ENCODE measurements at regions not wholly inside any gene's neighbourhood (a gene's known extent, or its start where the extent isn't known, plus 50 kb on each side); places are given as distances from the start of the nearest gene placed in this dataset.
A peak's percentile ranks its signal among the peaks of the same experiment; 100 is the strongest.

DNA sequence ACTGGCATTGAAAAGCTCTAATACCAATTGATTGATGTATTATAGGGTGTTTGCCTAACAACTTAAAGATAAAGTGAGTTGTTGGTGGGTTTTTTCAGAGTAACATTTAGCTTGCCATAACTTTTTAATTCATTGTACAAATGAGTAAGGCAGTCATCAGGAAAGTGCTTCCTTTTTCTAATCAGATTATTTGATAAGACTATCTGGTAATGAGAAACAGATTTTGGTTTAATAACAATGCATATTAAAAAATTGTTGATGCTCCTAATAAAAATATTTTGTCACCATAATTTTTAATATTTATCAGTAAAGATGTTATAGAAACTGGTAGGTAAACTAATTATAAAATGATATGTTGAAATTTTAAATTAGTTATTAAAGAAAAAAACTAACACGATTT is 51.3 kb downstream of the BLTP1 start:
- no peak for DNase-seq (ENCODE audit: low spot score)

DNA sequence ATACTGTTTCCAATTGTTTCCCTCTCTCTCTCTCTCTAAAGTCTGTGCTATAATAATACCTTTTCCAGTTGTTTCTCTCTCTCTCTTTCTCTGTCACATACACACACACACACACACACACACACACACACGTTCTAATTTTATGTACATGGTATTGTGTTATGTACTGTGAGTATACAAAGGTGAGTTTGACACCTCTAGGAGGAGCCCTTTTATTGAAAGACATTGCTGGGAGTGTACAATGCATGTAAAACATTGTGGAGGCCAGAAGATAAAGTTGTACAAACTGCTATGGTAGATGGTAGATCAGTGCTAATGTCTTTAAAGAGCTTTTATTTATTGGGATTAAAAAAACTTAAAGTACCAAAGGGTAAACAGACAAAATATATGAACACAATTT is 53.6 kb downstream of the BLTP1 start:
- DNase-seq (ENCODE audit: low spot score): no peak

DNA sequence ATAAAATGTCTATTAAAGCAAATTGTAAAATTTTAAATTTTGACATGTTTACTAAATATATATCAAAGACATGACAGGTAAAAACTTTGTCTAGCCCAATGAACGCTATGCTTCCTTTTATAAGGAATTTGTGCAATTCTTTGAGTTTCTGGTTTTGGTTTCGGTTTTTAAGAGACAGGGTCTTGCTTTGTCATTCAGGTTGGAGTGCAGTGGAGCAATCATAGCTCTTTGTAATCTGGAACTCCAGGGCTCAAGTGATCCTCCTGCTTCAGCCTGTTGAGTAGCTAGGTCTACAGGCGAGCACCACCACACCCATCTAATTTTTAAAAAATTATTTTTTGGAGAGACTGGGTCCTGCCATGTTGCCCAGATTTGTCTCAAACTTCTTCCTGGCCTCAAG is 60.7 kb downstream of the BLTP1 start:
- DNase-seq (ENCODE audit: low spot score): no peak

DNA sequence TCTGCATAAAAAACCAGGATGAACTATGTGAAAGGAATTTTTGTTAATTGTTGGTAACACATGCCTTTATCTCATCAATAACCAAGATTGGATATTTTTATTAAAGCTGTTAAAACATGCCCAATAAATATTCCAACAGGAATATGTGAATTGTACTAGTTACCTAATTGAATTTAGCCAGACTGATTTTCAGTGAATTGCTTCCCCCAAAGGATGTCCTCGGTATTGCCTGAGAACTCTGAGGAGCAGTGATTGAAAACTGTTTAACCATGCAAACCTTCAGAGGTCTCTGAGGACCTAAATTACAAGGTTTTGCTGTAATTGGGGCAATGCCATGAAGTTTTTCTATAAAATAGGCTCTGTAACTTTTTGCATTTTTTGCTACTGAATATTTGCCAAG is 66.6 kb downstream of the BLTP1 start:
- DNase-seq (ENCODE audit: low spot score): peak; percentile 5

DNA sequence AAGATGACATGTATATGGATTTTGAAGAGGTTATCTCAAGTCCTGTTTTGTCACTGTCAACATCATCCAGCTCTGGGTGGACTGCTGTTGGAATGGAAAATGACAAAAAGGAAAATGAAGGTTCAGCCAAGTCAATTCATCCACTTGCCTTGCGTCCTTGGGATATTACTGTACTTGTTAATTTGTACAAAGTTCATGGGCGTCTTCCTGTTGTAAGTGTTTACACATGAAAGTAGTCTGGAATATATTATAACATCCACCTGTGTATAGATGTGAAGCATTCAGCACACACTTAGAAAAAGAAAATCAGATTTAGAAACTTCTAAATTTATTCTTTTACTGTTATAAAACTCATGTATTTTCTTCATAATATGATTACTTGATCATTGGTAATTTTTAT is 67.2 kb downstream of the BLTP1 start:
- DNase-seq (ENCODE audit: low spot score): no peak

DNA sequence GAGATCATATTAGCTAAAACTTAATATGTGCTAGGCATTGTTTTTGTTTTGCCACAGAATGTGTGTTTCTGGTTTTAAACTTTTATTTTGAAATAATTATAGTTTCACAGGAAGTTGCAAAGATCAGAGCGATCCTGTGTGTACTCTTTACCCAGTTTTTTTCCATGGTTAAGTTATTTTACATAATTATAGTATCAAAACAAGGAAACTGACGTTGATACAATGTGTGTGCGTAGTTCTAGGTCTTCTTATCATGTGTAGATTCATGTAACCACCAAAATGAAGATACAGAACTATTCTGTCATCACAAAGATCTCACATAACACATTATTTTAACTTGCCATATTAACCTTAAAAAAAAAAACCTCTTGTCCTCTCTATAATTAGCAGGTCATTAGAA is 69.2 kb downstream of the BLTP1 start:
- no peak for DNase-seq (ENCODE audit: low spot score)

DNA sequence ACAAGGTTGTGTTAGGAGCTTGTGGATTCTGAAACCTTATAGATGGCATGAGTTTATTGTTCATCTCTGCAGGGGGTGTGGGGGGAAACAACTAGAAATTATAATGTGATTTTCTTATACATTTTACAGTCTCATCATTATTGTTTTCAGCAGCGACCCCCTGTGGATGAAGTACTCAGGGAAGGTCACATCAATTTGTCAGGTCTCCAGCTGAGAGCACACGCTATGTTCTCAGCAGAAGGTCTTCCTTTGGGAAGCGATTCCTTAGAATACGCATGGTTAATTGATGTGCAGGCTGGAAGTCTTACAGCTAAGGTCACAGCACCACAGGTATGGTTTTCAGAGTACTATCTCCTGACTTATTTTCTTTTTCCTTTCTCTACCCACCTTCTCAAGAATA is 72.2 kb downstream of the BLTP1 start:
- no peak for DNase-seq (ENCODE audit: low spot score)

DNA sequence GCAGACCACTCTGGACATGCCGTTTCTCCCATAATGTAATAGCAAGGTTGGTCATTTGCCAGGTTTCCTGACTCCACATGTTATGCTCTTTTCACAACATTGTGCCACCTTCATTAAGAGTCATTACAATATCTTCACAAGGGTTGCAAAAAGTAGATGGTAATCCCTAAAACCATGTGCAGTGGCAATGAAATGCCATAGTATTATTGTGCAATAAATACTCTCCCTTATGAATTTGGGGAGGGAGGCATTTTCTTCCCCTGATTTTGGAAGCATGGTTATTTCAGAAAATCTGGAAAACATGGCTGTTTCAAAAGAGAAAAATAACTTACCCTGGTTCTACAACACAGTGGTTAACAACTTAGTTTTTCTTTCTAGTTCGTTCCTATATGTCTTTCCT is 75.1 kb downstream of the BLTP1 start:
- no peak for DNase-seq (ENCODE audit: low spot score)

DNA sequence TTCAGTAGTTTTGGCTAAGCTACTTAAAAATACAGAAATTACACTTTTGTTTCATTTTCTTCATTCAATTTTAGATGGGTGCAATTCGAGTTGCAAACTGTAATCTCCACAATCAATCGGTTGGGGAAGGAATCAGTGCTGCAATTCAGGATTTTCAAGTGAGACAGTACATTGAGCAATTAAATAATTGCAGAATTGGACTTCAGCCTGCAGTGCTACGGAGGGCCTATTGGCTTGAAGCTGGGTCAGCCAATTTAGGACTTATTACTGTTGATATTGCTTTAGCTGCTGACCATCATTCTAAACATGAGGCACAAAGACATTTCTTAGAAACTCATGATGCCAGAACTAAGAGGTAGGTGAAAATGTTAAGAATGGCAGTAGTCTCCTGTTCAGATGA is 77.7 kb downstream of the BLTP1 start:
- DNase-seq (ENCODE audit: low spot score): no peak

DNA sequence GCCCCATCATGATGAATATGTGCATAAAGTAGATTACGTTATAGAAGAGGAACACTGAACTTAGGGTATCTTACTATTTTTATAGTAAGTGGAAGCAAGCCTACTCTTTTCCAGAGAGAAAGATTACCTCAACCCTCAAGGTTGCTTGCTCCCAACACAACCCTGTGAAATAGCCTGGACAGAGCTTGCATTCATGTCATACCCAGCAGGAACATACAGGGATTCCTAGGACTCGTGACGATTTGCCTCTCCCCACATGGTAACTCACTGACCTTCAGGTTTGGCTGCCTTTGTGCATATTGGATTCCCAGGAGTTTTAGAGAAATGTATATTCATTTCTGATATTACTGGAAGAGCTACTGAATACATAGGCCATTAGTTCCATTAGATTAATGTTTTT is 80.5 kb downstream of the BLTP1 start:
- no peak for DNase-seq (ENCODE audit: low spot score)

DNA sequence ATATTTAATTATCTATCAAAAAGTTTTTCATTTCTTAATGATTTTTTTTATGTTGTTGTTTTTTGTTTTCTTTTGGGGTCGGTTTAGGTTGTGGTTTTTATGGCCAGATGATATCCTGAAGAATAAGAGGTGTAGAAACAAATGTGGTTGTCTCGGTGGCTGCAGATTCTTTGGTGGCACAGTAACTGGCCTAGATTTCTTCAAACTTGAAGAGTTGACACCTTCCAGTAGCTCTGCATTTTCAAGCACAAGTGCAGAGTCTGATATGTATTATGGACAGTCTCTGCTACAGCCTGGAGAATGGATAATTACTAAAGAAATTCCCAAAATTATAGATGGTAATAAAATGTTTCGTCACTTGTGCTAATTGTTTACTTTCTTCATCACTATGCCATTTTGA is 82.6 kb downstream of the BLTP1 start:
- DNase-seq (ENCODE audit: low spot score): no peak

DNA sequence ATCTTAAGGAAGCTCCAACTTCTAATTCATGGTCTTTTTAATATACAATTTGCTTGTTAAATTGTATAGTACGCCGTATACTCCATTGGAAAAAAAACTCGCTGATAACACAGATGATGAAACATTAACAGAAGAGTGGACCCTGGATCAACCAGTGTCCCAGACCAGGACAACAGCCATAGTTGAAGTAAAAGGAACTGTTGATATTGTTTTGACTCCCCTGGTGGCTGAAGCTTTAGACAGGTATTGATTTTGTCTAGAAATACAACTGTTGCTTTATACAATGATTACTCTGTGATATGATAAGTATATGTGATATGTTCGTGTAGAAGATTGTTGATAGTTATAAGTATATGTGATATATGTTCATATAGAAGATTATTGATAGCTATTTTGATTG is 91.7 kb downstream of the BLTP1 start:
- DNase-seq (ENCODE audit: low spot score): no peak

DNA sequence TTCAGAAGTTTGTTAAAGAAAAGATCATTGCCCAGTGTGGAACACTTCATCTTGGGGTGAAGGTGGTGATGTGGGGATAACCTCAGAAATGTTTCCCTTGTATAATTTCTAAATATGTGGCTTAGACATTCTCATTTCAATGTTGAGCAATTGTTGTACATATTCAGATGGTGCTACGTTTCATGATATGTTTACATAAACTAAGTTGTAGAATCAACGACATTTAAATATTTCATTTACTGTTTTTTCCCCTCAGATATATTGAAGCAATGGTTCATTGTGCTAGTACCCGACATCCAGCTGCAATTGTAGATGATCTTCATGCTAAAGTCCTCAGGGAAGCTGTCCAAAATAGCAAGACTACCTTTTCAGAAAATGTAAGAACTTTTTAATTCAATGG is 92.6 kb downstream of the BLTP1 start:
- no peak for DNase-seq (ENCODE audit: low spot score)

DNA sequence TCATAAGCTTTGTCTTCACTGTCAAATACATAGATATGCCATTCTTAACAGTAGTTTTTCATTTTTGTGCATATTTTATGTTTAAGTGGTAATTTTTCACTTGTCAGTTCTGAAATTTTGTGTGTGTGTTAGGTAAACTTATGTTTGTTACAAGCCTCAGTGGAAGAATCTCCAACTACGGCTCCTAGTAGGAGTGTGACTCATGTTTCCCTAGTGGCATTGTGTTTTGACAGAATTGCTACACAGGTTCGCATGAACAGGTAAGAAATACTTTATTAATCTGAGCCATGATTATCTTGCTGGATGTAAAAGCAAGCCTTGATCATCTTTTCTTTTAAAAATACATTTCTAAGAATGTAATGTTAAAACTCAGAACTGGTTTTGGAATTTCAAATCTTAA is 94.4 kb downstream of the BLTP1 start:
- DNase-seq (ENCODE audit: low spot score): no peak

DNA sequence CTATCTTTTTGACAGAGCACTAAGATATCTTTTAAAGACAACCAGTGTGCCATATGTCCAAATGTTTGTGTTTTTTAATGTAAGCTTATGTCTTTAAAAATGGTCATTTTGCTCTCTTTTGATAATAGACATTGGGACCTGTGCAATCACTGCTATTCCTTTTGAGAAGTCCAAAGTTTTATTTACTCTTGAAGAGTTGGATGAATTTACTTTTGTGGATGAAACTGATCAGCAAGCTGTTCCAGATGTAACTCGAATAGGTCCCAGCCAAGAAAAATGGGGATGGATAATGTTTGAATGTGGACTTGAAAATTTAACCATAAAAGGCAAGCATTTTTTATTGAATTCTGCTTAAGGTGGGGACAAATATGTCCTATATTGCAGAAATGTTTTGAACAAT is 97.2 kb downstream of the BLTP1 start:
- DNase-seq (ENCODE audit: low spot score): no peak

DNA sequence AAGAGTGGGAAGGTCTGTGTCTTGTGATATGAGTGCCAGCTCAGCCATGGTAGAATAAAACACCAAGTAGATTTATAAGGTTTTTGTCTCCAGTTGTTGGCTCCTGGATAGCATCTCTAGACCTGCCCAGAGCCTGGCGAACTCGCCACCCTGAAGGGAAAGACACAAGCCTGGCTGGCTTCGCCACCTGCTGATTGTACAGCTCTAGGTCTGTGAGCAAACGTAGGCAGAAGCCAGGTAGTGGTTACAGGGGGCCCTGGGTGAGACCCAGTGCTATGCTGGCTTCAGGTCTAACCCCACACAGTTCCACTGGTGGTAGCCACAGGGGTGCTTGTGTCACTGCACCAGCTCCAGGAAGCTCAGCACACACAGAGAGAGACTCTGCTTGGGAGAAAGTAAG is 100.5 kb downstream of the BLTP1 start:
- DNase-seq (ENCODE audit: low spot score): no peak

DNA sequence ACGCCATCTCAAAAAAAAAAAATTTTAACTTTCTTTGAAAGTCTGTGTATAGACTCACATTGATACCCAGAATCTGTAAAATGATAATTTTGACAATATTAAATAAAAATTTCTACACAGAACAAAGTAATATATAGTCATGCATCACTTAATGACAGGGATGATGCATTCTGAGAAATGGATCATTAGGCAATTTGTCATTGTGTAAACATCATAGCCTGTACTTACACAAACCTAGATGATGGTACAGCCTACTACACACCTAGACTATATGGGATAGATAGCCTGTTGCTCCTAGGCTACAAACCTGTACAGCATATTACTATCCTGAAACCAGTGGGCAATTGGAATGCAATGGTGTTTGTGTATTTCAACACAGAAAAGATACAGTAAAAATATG is 107.7 kb downstream of the BLTP1 start:
- DNase-seq (ENCODE audit: low spot score): peak; percentile 20

DNA sequence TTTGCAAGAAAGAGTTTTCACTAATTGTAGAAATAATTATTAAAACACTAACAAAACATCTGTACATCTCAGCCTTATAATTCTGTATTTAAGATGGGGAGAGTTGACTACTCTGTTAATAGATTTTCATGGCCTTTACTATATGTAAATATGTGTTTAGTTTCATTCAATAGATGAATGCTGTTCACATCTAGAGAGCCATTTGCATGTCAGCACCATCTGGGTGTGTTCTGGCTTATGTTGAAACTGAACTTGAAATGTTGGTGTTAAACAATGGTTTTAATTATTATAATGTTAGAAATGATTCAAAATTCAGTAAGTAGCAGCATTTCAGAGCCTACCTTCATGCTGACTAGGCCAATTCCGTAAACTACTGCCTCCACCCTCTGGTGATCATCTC is 102.5 kb upstream of the ADAD1 start:
- DNase-seq (ENCODE audit: low spot score): no peak

DNA sequence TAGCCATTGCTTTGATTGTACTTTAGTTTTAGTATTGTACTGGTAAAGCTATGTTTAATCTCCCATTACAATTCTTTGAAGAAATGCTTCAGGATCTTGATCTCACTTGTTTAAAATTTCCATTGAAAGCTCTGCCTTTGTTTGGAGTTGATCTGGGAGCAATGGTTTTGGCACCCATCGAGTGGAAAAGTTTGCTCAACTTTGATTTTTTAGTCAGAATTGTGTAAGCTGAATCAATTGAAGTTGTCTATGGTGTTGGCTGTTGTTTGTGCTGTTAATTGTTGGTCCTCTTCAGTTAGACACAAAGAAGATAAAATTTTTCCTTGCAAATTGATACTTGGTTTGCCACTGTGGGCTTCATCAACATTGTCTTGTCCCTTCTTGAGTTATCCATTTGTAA is 99.8 kb upstream of the ADAD1 start:
- no peak for DNase-seq (ENCODE audit: low spot score)

DNA sequence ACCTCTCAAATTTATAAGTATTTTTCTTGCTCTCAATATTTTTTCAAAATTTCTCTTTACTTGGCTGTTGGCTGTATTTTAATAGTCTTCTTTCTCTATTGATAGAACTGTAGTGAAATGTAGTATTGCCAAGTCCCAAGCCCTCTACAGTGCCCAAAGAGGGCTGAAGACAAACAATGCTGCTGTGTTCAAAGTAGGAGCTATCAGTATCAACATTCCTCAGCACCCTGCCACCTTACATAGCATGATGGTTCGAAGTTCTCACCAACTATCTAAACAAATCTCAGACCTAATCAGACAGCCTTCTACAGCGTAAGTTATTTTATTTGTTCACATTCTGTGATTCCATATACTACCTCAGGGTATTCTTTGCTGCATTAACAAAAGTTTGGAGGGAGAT is 99.1 kb upstream of the ADAD1 start:
- no peak for DNase-seq (ENCODE audit: low spot score)

DNA sequence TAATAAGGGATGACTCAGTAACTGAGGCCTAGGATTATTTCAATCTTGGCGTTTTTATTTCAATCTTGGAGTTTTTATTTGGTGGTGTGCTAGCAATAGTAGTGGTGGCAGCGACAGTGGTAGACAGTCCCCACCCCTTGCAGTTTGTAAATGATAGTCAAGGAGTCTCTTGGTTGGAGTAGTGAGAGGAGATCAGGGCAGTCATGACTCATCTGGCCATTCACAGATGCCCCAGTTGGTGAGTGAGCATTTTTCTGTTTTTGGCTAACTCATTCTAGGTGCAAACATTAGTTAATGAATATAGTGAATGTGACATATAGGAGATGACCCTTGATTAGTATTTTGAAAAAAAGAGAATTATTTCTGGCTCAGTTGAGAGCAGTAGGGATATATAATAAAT is 93.5 kb upstream of the ADAD1 start:
- peak; percentile 61 for DNase-seq (ENCODE audit: low spot score)

DNA sequence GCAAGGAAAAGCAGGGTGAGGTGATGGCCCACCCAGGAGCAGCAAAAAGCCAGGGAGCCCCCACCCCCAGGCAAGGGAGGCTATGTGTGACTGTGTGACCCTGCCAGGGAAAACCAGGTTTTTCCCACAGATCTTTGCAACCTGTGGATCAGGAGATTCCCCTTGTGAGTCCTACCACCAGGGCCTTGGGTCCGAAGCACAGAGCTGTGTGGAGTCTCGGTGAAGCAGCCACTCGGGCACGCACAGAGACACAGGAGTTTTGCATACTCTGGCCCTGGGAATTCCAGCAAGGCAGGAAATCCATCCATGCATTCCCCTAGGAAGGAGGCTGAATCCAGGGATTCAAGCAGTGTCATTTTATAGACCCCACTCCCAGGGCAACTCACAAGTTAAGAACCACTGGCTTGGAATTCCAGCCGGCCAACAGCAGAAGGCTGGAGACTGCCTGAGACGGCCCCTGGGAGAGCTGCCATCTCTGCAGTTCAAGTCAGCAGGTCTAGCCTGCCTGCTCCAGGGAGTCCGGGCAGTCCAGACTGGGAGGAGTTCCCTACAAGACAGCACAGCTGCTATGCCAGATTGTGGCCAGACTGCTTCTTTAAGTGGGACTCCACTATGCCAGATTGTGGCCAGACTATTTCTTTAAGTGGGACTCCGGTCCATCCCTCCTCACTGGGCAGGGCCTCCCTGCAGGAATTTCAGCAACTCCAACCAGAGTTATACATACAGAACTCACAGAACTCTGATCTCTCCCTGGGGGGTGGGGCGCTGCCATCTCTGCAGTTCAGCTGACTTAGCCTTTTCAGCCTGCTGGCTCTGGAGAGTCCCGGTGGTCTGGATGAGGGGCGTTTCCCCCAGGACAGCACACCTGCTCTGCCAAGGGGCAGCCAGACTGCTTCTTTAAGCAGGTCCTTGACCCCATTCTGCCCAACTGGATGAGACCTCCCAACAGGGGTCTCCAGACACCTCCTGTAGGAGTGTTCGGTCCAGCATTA is 85.1 kb upstream of the ADAD1 start:
- no peak for DNase-seq (ENCODE audit: low spot score)

DNA sequence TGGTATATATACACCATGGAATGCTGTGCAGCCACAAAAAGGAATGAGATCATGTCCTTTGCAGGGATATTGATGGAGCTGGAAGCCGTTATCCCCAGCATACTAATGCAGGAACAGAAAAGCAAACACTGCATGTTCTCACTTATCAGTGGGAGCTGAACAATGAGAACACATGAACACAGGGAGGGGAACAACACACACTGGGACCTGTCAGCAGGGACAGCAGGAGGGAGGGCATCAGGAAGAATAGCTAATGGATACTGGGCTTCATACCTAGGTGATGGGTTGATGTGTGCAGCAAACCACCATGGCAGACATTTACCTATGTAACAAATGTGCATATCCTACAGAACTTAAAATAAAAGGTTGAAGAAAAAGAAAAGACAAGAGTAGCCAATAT is 81.1 kb upstream of the ADAD1 start:
- no peak for DNase-seq (ENCODE audit: low spot score)

DNA sequence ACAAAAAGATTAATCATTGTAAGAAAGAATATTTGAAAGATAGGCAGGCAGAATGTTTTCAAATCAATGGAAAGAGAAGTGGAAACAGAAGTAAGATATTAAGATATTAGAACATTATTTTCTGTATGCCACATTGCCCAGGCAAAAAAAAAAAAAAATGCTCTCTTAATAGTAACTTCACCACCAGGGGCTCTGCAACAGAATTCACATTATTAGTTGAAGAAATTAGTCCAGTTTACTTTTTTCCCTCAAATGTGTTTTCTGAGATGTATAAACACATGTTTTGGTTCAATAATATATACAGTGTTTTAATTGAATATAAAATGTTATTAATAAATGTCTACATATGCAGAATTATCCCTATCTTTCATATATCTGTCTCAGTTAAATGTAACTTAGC is 78.0 kb upstream of the ADAD1 start:
- no peak for DNase-seq (ENCODE audit: low spot score)

Data from kidney tubule cell (primary cell).